Astrocyte of the spinal cord (primary cell): ENCODE measurements at regions not wholly inside any gene's neighbourhood (a gene's known extent, or its start where the extent isn't known, plus 50 kb on each side); places are given as distances from the start of the nearest gene placed in this dataset.

Source experiments
- DNase-seq: peaks from one replicate; pipeline ENCODE4 v3.0.0; 2011; ENCODE audit warnings: low read depth, low spot score
- H3K4me3 ChIP-seq: 2 replicates; pipeline ENCODE4 v1.5.1; 2011; ENCODE audit warnings: low read depth, mild to moderate bottlenecking, low read length, moderate library complexity
- CTCF ChIP-seq: IDR thresholded peaks from 2 replicates; pipeline ENCODE4 v1.5.1; 2012; ENCODE audit warnings: low read depth, mild to moderate bottlenecking, low read length, inconsistent platforms
- in situ Hi-C: cut with HindIII; loops from 2 replicates; pipeline ENCODE4 v1.10.0; 2017; ENCODE audit warnings: low sequenced_read_pairs

GRCh38 chr4:125091101-125091500 is 223.7 kb upstream of the FAT4 start:
- DNase-seq = no peak
- in situ Hi-C loops = no loop called here
- TF ChIP-seq CTCF = no peak
- no peak overlapping the region for H3K4me3 ChIP-seq

- TF ChIP-seq CTCF = no peak
- in situ Hi-C loops = no loop called here
- no peak for DNase-seq
- no peak overlapping the region for H3K4me3 ChIP-seq
Measured at GRCh38 chr4:125084608-125085007, 230.1 kb upstream of the FAT4 start.

- TF ChIP-seq CTCF = no peak
- H3K4me3 ChIP-seq = no peak overlapping the region
- DNase-seq = no peak
- in situ Hi-C loops = no loop called here
Measured at GRCh38 chr4:125082729-125083417, 231.9 kb upstream of the FAT4 start.

GRCh38 chr4:125072269-125072668 is 242.5 kb upstream of the FAT4 start:
- in situ Hi-C loops = no loop called here
- TF ChIP-seq CTCF = no peak
- no peak overlapping the region for H3K4me3 ChIP-seq
- no peak for DNase-seq

- in situ Hi-C loops = no loop called here
- DNase-seq = no peak
- TF ChIP-seq CTCF = no peak
- no peak overlapping the region for H3K4me3 ChIP-seq
Measured at GRCh38 chr4:125070861-125071260, 243.9 kb upstream of the FAT4 start.

- no peak for TF ChIP-seq CTCF
- in situ Hi-C loops = no loop called here
- no peak overlapping the region for H3K4me3 ChIP-seq
- no peak for DNase-seq
Measured at GRCh38 chr4:125062115-125063050, 252.4 kb upstream of the FAT4 start.
